HG02973 (cell line): ENCODE measurements at regions not wholly inside any gene's neighbourhood (a gene's known extent, or its start where the extent isn't known, plus 50 kb on each side); places are given as distances from the start of the nearest gene placed in this dataset.

Experiments
- ATAC-seq: cut with Tn5 transposase; IDR thresholded peaks from one replicate; pipeline ENCODE4 v1.9.1; 2021; ENCODE audit warnings: moderate library complexity; ENCODE audit not compliant: unreplicated experiment

DNA sequence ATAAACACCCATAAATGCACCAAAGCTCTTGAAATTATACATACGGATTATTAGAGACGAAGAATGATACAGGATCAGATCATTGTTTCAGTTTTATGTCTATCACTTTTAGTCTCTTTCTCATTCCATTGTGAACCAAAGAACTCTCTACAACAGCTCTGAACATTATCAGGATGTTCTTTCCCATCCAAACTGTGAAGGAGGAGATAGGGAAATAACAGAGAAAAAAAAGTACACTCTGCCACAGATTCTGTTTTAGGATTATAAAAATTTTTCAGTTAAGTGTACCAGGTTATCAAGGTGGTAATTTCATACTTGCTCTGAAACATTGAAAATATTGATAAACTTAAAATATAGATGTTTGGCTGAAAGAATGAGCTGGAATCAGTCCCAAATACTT is 270.9 kb downstream of the MZT1 start:
- no peak for ATAC-seq

DNA sequence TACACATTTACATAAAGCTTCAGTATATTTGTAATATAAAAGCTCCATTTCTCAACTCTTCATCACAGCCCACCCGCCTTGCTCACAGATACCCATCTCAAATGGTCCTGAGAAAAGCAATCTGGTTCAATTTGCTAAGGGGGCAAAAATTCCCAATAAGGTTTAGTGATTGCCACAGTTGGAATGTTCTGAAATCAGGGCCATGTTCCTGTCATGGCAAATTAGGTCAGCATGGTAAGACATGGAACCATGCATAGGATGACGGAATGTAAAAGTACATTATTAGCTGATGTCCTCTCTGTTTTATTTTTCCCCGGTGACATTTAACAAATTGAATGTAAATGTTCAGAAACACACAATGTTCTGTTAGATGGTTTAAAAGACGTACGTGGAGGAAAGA is 274.3 kb downstream of the MZT1 start:
- no peak for ATAC-seq

DNA sequence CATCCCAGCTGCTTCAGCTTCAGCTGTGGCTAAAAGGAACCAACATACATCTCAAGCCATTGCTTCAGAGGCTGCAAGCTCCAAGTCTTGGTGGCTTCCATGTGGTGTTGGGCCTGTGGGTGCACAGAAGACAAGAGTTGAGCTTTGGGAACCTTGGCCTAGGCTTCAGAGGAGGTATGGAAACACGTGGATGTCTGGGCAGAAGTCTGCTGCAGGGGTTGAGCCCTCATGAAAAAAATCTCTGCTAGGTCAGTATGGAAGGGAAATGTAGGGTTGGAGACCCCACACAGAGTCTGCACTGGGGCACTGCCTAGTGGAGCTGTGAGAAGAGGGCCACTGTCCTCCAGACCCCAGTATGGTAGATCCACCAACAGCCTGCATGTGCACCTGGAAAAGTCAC is 279.3 kb downstream of the MZT1 start:
- no peak for ATAC-seq

DNA sequence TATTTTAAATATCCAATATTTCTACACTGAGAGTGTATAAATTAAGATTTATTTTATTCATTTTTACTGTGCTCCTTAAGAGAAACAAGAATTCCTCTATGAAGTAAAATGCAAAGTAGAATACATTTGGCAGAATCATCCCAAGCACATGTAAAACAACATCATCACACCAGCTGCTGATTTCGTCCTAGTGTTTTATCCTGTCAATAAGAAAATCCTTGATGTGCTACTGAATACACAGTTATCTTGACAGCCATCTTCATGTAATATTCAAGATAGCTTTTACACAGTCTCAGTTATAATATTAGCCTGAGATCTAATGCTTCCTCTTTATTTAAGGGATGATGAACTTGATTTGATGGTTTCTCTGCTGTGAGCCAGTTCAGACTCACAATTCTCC is 282.4 kb downstream of the MZT1 start:
- no peak for ATAC-seq

DNA sequence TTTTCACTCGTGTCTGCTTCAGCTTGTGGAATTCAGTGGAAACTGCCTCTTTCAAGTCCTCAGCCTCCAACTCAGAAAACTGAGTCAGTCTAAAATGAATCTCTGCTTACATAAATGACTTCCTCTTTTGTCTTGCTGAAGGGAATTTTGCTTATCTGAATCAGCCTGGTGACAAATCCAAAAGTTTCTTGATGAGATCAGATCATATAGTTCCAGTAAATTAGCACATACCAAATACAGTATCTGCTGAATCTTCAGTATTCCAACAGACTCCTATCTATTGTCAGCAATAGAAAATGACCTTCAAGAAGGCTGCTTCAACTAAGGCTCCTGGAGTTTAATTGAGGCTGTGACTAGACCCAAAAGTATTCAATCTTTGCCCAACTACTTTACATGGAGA is 290.0 kb downstream of the MZT1 start:
- no peak for ATAC-seq

DNA sequence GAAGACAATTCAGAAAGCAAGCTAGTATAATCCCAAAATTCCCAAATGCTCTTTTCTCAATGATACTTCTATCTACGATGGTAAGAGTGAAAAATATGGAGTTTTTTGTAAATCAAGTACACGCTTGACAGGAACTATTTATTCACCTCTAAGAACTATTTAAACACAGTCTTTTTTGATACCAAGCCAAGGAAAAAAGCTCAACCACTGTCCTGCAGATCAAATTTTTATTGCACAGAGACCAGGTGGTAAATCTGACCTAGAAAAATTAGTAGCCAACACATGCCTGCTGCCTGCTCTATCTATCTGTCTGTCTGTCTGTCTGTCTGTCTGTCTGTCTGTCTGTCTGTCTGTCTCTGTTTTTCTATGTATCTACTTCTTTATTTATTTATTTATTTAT is 292.2 kb downstream of the MZT1 start:
- no peak for ATAC-seq

DNA sequence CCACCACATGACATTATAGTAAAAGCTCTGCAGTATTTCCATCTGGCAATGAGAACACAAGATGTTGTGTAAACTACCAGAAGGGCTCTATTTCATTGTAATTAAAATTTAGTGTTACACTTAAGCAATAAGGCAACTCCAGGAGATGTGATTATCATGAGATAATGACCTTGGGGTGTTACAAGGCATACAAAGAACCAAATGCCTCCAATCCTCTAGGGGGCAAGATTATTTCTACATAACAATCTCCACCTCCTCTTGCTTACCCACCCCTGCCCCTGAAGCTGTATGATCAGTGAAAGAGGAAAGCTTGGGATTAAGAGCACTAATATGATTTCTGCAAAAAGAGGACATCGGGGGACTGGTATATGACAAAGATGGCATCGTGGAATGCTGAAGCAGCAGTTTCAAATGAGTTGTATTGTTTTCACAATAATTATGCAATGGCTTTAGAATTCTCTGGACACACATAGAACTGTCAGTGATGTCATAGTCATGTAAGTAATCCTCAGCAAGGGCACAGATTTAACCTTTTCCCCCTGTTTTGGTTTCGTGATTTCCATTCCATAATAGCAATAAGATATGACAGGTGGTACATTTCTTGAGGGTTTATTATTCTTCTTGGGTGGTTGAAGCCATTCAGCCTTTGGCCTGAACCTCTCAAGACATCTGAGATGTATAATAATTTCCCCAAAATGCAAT is 295.3 kb downstream of the MZT1 start:
- no peak for ATAC-seq

DNA sequence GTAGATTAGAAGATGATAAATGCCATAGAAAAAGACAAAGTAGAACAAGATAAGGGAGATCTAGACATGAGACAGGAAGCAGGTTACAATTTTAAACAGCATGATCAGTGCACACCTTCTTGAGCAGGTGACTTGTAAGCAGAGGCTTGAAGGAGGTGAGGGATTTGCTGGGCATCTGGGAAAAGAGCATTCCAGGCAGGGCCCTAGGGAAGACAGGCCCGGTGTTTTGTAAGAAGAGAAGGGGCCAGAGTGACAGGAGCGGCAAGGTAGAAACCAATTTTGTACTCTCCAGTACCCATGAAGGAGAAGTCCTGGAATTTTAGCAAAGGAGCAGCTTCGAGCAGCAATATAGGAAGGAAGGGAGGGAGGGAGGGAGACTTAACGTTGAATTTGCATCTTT is 296.5 kb downstream of the MZT1 start:
- ATAC-seq: no peak

DNA sequence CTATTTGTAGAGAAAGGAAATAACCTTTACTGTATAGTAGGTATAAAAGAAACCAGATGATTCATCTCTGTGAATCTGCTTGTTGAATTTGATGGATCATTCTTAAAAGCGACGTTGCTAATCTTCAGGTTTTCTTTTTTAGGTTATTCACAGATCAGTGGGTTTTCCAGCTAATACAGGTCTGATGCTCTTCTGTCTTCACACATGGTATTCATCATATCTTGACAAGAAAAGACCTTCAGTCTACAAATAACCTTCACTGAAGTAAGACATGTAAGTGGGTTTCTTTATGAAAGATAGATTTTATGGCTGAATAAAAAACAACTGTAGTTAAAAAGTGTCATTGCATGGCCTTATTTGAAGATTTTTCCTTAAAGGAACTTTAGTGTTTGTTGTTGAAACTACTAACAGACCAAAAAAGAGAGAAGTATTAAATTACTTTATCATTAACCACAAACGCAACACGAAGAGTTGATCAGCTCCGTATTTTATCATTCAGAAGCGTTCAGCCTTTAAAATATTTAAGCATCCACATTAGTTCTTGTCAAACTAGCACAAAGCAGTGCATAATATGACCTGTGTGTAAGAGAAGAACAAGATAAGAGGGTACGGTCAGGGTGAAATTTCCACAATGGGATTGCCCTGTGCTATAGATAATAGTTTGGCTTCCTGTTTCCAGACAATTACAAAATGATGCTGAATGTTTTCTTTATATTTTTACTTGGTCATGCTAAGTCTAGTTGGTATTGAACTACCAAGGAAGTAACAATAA is 299.5 kb downstream of the MZT1 start:
- ATAC-seq: no peak

DNA sequence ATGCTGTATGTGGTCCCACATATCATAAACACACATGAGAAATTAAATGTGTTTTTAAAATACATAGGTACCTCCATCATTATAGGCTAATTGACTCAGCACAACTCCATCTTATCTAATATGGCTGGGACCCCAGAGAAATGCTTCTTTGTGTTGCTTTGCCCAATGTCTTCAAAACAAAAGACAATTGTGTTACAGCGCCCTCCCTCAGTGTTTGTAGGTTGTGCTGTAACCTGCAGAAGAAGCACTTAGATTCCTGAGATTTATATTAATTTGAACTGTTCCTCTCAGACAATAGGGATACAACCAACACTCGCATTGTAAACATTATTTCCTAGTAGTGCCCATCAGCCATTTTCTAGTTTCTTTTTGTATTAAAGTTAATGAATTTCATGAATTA is 303.4 kb downstream of the MZT1 start:
- no peak for ATAC-seq

DNA sequence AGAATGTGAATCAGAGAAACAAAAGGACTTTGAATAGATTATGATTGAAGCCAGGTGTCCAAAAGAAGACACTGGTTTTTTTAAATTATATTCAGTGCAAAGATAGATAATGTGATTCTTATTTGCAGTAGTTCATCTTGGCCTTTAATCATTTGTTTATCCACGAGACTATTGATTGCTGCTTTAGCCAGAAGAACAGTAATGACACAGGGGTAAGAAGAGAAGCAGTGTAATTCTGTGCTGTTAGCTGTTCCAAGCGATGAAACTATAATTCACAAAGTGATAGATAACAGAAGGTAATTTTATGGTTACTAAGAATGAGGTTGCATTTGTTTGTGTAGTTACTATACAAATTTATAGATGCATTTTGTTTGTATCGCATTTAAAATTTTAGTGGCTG is 311.6 kb downstream of the MZT1 start:
- ATAC-seq: no peak

DNA sequence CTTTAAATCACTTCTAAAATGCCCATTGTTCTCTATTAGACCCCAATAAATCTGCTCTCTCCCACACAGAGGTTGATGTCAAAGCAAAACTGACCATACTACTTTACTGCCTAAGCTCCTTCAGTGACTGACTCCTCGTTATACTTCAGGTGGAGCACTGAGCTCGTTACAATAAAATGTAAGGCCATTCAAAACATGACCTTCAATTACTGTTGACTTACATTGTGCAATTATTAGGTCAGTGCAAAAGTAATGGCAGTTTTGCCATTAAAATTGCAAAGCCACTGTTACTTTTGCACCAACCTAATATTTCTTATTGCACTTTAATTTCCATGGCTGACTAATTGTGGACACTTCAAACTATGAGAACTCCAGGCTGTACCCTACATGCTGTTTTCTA is 314.9 kb downstream of the MZT1 start:
- ATAC-seq: no peak

DNA sequence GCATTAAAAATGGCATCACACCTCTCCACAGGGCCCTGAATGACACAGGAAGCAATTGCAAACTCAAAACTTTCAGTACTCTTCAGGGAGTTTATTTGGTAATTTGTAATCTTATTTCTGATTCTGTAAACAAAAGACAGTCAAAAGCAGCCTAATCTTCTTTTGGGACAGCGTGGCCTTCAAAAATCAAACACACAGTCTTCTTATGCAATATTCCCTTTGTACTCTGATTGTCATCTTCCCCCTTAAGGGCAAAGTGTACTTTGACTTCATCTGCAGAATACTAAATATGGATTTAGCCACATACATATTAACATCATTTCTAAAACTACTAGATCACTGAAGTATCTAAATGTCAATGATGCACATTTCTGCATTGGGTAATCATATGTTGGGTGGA is 322.0 kb downstream of the MZT1 start:
- ATAC-seq: no peak

DNA sequence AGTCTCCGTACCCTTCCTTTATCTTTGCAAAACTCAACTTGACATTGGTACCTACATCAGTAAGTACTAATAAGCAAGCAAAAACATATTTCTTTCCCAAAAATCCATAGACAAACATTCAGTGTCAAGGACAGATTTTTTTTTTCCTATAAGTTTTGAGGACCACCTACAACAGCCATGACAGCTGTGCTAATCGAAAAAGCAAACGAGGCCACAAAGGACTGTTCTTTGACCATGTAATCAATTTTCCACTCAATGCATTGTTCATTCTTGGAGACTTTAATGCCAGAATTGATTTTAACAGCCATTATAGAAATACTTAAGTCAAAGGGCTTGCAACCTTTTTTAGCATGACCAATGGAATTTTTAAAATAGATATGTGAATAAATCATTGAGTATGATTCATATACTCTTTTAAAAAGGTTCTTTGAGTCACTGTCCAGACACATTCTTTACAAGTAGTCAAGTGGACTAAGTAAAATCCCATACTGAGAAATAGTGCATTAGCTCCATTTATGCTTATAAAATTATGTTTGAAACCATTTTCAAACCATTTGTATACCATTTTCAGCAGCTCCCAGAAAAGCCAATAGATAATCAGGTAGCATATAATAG is 323.9 kb downstream of the MZT1 start:
- no peak for ATAC-seq

DNA sequence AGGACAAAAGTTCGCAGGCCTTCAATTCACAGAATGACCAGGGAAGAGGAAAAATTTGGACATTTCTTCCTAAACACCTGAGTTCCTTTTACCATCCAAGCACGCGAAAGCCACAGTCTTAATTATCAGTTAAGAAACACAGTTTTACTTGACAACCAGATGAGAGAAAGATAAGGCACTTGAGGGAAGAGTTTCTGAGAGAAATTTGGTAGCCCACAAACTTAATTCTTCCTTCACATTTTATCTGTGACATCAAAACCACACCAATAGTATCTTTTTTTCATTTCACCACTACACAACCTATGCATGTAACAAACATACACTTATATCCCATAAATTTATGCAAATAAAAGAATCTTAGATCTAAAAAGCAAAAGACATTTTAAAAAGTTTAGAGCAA is 326.6 kb downstream of the MZT1 start:
- no peak for ATAC-seq

DNA sequence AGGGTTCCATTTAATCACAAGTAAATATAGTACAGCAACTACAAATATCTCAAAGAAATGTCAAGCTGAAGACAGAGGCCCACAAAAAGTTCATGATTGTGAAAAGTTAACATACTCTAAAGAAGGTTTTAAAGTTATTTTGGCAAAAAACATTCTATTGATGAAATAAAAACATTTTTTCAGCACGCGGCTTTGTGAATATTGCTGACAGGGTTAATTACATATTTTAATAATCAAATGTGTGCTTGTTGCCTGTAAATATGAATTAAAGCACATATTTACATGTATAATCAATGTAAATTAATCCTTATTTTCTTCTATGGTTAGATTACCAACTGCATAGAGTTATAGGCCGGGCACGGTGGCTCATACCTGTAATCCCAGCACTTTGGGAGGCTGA is 328.1 kb downstream of the MZT1 start:
- ATAC-seq: no peak

DNA sequence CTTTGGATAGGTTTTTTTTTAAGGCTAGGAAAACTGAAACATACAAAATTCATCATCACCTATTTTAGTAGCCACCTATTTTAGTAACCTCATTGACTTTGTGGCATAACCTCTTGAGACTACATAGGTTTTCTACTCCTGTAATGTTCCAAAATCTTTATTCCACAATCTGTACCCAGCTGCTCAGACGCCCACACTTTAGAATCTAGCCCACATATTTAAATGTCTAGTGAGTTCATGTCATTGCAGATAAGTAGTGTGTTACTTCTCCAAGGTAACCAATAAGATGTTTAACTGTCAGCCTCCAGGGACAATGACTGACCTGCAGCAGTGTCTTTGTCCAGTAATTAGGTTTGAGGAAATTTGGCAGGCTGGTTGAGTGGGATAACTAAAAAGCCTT is 330.2 kb downstream of the MZT1 start:
- ATAC-seq: no peak

DNA sequence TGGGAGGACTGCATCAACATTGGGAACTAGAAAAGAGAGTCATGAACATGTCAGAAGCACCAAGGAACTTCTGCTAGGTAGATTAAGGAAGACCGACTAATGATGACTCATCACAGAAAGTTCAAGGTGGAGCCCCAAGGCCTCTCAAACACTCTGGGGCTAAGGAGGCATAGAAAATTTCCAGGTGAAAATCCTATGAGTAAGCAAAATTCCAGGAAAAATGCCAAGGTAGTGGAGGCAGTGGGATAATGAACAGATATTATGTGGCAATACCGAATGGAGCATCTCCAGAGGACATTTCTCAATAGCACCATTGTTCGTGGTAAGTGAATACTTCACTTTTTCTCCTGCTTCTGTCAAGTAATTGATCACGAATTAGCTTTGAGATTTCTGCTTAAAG is 336.5 kb downstream of the MZT1 start:
- ATAC-seq: no peak

DNA sequence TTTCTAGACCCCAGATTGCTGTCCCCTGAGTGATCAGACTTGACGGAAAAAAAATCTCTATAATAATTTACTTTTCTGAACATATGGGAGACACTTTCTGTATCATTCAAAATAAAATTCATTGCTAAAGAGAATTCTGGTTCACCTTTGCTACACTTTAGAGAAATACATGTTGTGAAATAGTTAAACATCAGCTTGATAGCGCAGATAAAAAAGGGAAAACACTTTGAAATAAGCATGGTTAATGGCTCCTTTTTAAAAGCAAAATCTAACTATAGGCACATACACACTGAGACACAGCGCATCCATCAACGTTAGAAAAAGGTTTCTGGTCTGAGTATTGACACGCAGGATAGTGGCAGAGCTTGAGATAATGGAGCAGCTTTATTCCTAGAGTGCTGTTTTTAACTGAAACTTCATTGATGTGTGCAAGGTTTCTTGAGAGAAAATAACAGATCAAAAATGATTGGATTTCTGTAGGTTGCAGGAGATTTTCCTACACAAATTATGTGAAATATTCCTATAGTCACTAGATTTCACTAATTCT is 341.2 kb downstream of the MZT1 start:
- no peak for ATAC-seq

DNA sequence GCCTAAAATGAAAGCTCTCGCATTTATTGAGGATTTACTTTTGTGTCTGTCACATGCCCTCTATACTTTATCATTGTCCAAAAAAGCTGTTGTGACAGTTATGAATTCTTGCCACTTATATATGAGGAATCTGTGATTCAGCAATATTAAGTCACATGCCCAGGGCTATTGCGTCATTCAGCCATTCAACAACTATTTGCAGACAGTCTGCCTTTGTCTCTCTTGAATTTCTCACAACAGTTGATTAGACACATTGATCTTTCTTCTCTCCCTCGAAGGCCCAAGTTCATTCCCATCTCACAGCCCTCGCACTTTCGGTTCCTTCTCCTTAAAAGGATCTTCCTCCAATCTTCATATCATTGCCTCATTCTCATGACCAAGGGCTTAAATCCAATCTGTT is 342.6 kb downstream of the MZT1 start:
- no peak for ATAC-seq

DNA sequence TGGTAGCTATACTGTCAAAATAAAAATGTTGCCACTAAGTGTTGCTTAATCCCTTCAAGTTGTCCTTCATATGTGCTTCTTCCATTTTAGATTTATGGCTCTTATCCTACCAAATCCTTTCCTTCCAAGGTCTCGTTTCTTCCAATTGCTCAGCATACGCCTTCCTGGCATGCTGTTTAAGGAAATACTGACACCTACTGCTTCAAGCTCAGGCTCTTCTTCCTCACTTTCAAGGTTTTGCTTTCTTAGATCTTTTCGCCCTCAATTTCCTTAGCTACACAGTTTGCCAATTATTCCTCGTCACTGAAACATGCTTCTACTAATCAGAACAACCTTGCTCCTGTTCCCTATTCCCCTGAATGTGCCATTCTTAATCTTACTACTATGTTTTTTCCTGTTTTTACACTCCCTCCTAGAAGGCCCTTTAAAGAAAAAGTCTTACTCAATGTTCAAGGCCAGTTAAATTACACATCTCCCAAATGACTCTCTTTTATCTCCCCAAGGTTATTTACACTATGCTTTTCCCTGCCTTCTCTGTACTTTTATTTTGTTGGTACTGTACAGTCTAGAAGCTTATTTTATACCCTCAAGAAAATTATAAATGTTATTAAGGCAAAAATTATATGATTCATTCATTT is 343.1 kb downstream of the MZT1 start:
- no peak for ATAC-seq

DNA sequence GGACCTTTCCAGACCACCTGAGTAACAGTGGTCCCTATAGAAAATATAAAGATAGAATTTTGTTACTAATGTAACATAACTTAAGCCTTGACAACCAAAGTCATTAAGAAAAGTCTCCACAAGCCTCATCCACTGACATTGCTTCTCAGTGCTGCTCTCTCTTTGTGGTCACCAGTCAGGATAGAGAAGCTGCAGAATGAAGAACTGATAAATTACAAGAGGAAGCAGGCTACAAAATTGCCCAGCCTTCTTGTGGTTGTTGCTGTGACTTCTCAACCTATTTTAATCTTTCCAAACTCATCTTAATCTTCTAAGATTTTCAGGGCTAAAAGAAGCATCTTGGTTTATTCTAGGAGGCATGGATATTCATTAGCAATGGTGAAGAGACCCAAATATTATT is 343.8 kb downstream of the MZT1 start:
- no peak for ATAC-seq
